ENCODE measurements at regions not wholly inside any gene's neighbourhood (a gene's known extent, or its start where the extent isn't known, plus 50 kb on each side); places are given as distances from the start of the nearest gene placed in this dataset.

GRCh38 chr4:31379364-31379763 lies 659.2 kb downstream of the PCDH7 start:
- H3K9me3 Mint-ChIP-seq, result no peaks in the 10 kb centered on the region
- H3T11ph ChIP-seq (ENCODE audit: low read length), result no peak overlapping the region
- H4K20me1 ChIP-seq (ENCODE audit: control insufficient read depth, insufficient read depth, insufficient read length), result no peaks in the 10 kb centered on the region
- no peaks in the 10 kb centered on the region; a peak in 1 of 4 replicates for H3K4me1 Mint-ChIP-seq
- H2BK120ac ChIP-seq (ENCODE audit: low read depth, low read length, poor library complexity, severe bottlenecking), result no peak overlapping the region
- H2BK15ac ChIP-seq (ENCODE audit: low read depth, low read length), result no peak overlapping the region
- H3K56ac ChIP-seq (ENCODE audit: insufficient read length, low read depth, low read length), result no peak overlapping the region
- no peak overlapping the region for H4K5ac ChIP-seq (ENCODE audit: insufficient read length, low read depth, low read length)
- no peak overlapping the region for H2BK12ac ChIP-seq (ENCODE audit: insufficient read length, low read depth, low read length)
- no peaks in the 10 kb centered on the region for H3K23me2 ChIP-seq (ENCODE audit: insufficient read length, low read depth, low read length, poor library complexity, severe bottlenecking)
- H3K79me2 ChIP-seq (ENCODE audit: insufficient read depth, low read length), result no peaks in the 10 kb centered on the region
- H3K27me3 ChIP-seq (ENCODE audit: insufficient read depth, low read length), result no peaks in the 10 kb centered on the region; the same call in 1 of the 2 replicates
- H3K79me1 ChIP-seq (ENCODE audit: insufficient read depth, low read depth, low read length, poor library complexity, severe bottlenecking), result no peaks in the 10 kb centered on the region
- no peak overlapping the region for H2BK20ac ChIP-seq (ENCODE audit: low read depth, low read length, poor library complexity, severe bottlenecking)
- H3K4me2 ChIP-seq (ENCODE audit: insufficient read depth, insufficient read length, low read length), result no peak overlapping the region
- no peak overlapping the region for H2AK5ac ChIP-seq (ENCODE audit: insufficient read length, low read length)
- DNase-seq, result no peak
- no peaks in the 10 kb centered on the region for H3K4me1 ChIP-seq (ENCODE audit: insufficient read depth, low read length)
- H3K4ac ChIP-seq (ENCODE audit: low read depth, low read length), result no peak overlapping the region
- no peak overlapping the region for H3K18ac ChIP-seq (ENCODE audit: insufficient read length, low read depth, low read length)
- H3K4me3 Mint-ChIP-seq, result no peak overlapping the region
- no CpG with 5 or more reads among the region's 2 CpGs for WGBS (ENCODE audit: extremely low coverage, insufficient read length, low lambda C conversion rate)
- TF ChIP-seq, protein P1, sequence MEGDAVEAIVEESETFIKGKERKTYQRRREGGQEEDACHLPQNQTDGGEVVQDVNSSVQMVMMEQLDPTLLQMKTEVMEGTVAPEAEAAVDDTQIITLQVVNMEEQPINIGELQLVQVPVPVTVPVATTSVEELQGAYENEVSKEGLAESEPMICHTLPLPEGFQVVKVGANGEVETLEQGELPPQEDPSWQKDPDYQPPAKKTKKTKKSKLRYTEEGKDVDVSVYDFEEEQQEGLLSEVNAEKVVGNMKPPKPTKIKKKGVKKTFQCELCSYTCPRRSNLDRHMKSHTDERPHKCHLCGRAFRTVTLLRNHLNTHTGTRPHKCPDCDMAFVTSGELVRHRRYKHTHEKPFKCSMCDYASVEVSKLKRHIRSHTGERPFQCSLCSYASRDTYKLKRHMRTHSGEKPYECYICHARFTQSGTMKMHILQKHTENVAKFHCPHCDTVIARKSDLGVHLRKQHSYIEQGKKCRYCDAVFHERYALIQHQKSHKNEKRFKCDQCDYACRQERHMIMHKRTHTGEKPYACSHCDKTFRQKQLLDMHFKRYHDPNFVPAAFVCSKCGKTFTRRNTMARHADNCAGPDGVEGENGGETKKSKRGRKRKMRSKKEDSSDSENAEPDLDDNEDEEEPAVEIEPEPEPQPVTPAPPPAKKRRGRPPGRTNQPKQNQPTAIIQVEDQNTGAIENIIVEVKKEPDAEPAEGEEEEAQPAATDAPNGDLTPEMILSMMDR (conservative IDR thresholded peaks at IDR 0.05), result no peak
- H4K8ac ChIP-seq (replicated peaks; ENCODE audit: insufficient read length, low read depth, low read length), result no peak overlapping the region
- no peaks in the 10 kb centered on the region for H3K27me3 Mint-ChIP-seq (ENCODE audit: low read depth)
- H2BK5ac ChIP-seq (ENCODE audit: insufficient read length, low read length), result no peak overlapping the region
- H3K14ac ChIP-seq (ENCODE audit: insufficient read depth, low read length), result no peak overlapping the region
- no peak overlapping the region for H3K27ac ChIP-seq (ENCODE audit: insufficient read length, low read depth, low read length)
- no peaks in the 10 kb centered on the region for H3K36me3 Mint-ChIP-seq (ENCODE audit: insufficient read depth in 1 of 3, low read depth in 3 of 3)
- H3K9ac ChIP-seq (ENCODE audit: extremely low read depth, insufficient read length, low read length), result no peak overlapping the region
- no peak overlapping the region for H3K27ac Mint-ChIP-seq
- H4K91ac ChIP-seq (ENCODE audit: insufficient read length, low read depth, low read length), result no peak overlapping the region
- H3K23ac ChIP-seq (ENCODE audit: insufficient read length, low read depth, low read length), result no peak overlapping the region
- H2AFZ ChIP-seq (ENCODE audit: low read length), result no peak overlapping the region
- H3K9me3 ChIP-seq (ENCODE audit: control insufficient read depth, low read depth, low read length), result no peaks in the 10 kb centered on the region

Measured in H9 (cell line).